Retinal pigment epithelial cell (primary cell): ENCODE measurements at regions not wholly inside any gene's neighbourhood (a gene's known extent, or its start where the extent isn't known, plus 50 kb on each side); places are given as distances from the start of the nearest gene placed in this dataset.

Experiments
- DNase-seq: peaks from one replicate; pipeline ENCODE4 v3.0.0-alpha.2; 2010; ENCODE audit warnings: low read depth
- H3K4me3 ChIP-seq: 2 replicates; pipeline ENCODE4 v1.5.1; 2011; ENCODE audit warnings: mild to moderate bottlenecking, low read length, control low read depth, moderate library complexity
- CTCF ChIP-seq: conservative IDR thresholded peaks from 2 replicates; pipeline ENCODE4 v1.5.1; 2011; ENCODE audit warnings: low read depth, low read length, control low read depth, inconsistent platforms

- H3K4me3 ChIP-seq = no peak overlapping the region
- TF ChIP-seq CTCF = no peak
- no peak for DNase-seq
Measured at GRCh38 chr6:91834813-91835212, 1247.9 kb upstream of the MAP3K7 start.

GRCh38 chr6:91827151-91827550, 1240.3 kb upstream of the MAP3K7 start:
- no peak for TF ChIP-seq CTCF
- H3K4me3 ChIP-seq = no peak overlapping the region
- DNase-seq = no peak

- H3K4me3 ChIP-seq = no peak overlapping the region
- DNase-seq = no peak
- TF ChIP-seq CTCF = no peak
Measured at GRCh38 chr6:91826128-91826527, 1239.3 kb upstream of the MAP3K7 start.

- DNase-seq = no peak
- no peak overlapping the region for H3K4me3 ChIP-seq
- TF ChIP-seq CTCF = no peak
Measured at GRCh38 chr6:91824331-91824730, 1237.5 kb upstream of the MAP3K7 start.

DNA sequence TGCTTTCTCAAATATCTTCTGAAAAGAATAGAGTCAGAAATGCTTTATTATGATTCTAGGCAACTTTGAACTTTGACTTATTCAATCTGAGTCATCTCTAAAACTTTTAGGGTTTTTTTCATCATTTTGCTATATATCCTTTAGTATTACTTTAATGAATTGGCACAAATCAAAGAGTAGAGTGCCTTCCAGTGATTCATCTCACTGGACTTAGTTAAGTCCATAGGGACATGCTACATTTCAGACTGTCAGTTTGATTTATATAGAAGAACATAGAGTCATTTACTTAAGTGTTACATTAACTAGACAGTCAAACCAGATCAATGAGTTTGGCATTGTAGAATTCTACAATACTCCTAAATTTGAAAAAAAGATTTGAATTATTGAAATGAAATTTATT, 1235.7 kb upstream of the MAP3K7 start:
- no peak overlapping the region for H3K4me3 ChIP-seq
- TF ChIP-seq CTCF = no peak
- no peak for DNase-seq

- no peak for DNase-seq
- TF ChIP-seq CTCF = no peak
Measured at GRCh38 chr6:91816335-91816734, 1229.5 kb upstream of the MAP3K7 start.

DNA sequence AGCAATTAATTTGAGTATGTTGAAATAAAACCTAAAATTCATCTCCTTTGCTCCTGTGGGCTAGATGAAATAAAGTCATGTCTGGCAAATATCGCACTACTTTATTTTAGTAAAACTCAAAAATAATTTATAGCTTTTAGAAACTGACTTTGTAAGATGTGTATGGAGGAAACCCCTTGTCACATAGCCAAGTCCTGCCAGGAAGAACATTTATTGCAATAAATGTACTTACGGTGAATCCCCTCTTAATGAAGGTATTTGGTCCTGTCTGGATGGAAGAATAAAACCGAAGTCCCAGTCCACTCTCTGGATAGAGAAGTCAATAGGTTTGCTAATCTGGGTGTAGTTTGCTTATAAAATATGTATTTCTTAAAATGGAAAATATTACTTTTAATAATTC, 1226.8 kb upstream of the MAP3K7 start:
- DNase-seq = no peak
- TF ChIP-seq CTCF = no peak

More at GRCh38 chr6:91816335-91816734, 1229.5 kb upstream of the MAP3K7 start:
- no peak overlapping the region for H3K4me3 ChIP-seq

More for the DNA sequence above, 1226.8 kb upstream of the MAP3K7 start:
- H3K4me3 ChIP-seq = no peak overlapping the region
